Right lobe of liver (tissue), 6 donors: ENCODE measurements at regions not wholly inside any gene's neighbourhood (a gene's known extent, or its start where the extent isn't known, plus 50 kb on each side); places are given as distances from the start of the nearest gene placed in this dataset.

Experiments
- ATAC-seq, 4 donors: fragments of 200-7000 bp; cut with Tn5 transposase; one replicate each; pipeline ENCODE4 v1.9.1; 2020; ENCODE audit warnings: mild to moderate bottlenecking in 4 of 4, moderate library complexity in 4 of 4
- DNase-seq, 3 donors: peaks; one replicate each; pipeline ENCODE4 v3.0.0-alpha.2; 2020
- H3K27ac ChIP-seq, 3 donors: fragments of 200-600 bp; one replicate each; pipeline ENCODE4 v1.8.0; 2022
- H3K27me3 ChIP-seq, 2 donors: fragments of 200-600 bp; one replicate each; pipeline ENCODE4 v1.8.0; 2022
- H3K36me3 ChIP-seq, 4 donors: fragments of 200-600 bp; sonication (generic) in 1 of 4; one replicate each; pipeline versions ENCODE4 v1.5.1 to v1.8.0; 2017 to 2022; ENCODE audit warnings: control low read depth in 1 of 4
- H3K4me1 ChIP-seq, 4 donors: fragments of 200-600 bp; sonication (generic) in 1 of 4; one replicate each; pipeline versions ENCODE4 v1.5.1 to v1.8.0; 2017 to 2022; ENCODE audit warnings: control low read depth in 1 of 4
- H3K4me3 ChIP-seq, 3 donors: fragments of 200-600 bp; one replicate each; pipeline ENCODE4 v1.8.0; 2022
- H3K9me3 ChIP-seq, 4 donors: fragments of 200-600 bp; sonication (generic) in 1 of 4; one replicate each; pipeline versions ENCODE4 v1.5.1 to v1.8.0; 2017 to 2022; ENCODE audit warnings: control low read depth in 1 of 4
- CTCF ChIP-seq, 4 donors: fragments of 200-600 bp in 3 of 4; fragments of 450-650 bp in 1 of 4; IDR thresholded peaks; one replicate each; pipeline versions ENCODE4 v1.5.1 to v1.8.0; 2016 to 2022; ENCODE audit warnings: antibody characterized with exemption in 4 of 4, mild to moderate bottlenecking in 2 of 4
- POLR2A ChIP-seq: fragments of 450-650 bp; IDR thresholded peaks from one replicate; pipeline ENCODE4 v1.6.1; 2017; ENCODE audit warnings: antibody characterized with exemption, mild to moderate bottlenecking
- WGBS: methylation state at CpG from one replicate; pipeline ENCODE4 v1.1.6; 2018; ENCODE audit warnings: low coverage, low lambda C conversion rate; ENCODE audit not compliant: insufficient coverage; ENCODE audit errors: missing lambda C conversion rate; 5-methylcytosine and 5-hydroxymethylcytosine counted together
- intact Hi-C, 2 donors: fragments of 100-400 bp; cut with DNase I; formaldehyde crosslinking; loops; one replicate each; pipeline versions ENCODE4 v1.11.2 to v1.14.1; 2022
- donor health status: DM: no; HTN: yes; CAD: no.
- donor health status: DM: no; HTN: no; CAD: no.
- donor health status: DM: no; HTN: no; CAD: no.
- donor health status: DM: no; HTN: yes; CAD: no.
- donor health status: DM: no; HTN: yes; CAD: no.

GRCh38 chr7:10662982-10663884 is 310.4 kb upstream of the PHF14 start:
- intact Hi-C loops, result no loop called here
- no peaks in the 10 kb centered on the region for H3K4me1 ChIP-seq
- 72% methylated on average over 5 of the region's 5 CpGs for WGBS
- no peak overlapping the region for H3K27ac ChIP-seq
- H3K9me3 ChIP-seq, result no peaks in the 10 kb centered on the region
- TF ChIP-seq CTCF (IDR thresholded peaks at IDR 0.05), result no peak
- TF ChIP-seq POLR2A, result no peak
- no peaks in the 10 kb centered on the region for H3K36me3 ChIP-seq
- ATAC-seq (no peak), DNase-seq (no peak)
- no peak overlapping the region for H3K4me3 ChIP-seq
- no peaks in the 10 kb centered on the region for H3K27me3 ChIP-seq

- ATAC-seq (no peak), DNase-seq (no peak)
- H3K36me3 ChIP-seq, result no peaks in the 10 kb centered on the region
- H3K9me3 ChIP-seq, result no peaks in the 10 kb centered on the region
- no peak overlapping the region for H3K4me3 ChIP-seq
- no peaks in the 10 kb centered on the region for H3K27me3 ChIP-seq
- TF ChIP-seq CTCF (IDR thresholded peaks at IDR 0.05) (no peak), POLR2A (no peak)
- intact Hi-C loops, result no loop called here
- H3K4me1 ChIP-seq, result no peaks in the 10 kb centered on the region
- WGBS, result 40% methylated on average over 1 of the region's 5 CpGs
- H3K27ac ChIP-seq, result no peak overlapping the region
These were observed 301.5 kb upstream of the PHF14 start for GRCh38 chr7:10672186-10672585.

- H3K4me3 ChIP-seq, result no peak overlapping the region
- H3K27me3 ChIP-seq, result no peaks in the 10 kb centered on the region
- no peak for ATAC-seq
- TF ChIP-seq POLR2A, result no peak
- TF ChIP-seq CTCF (IDR thresholded peaks at IDR 0.05), result no peak
- no peak overlapping the region for H3K27ac ChIP-seq
- no peaks in the 10 kb centered on the region for H3K4me1 ChIP-seq
- H3K36me3 ChIP-seq, result no peaks in the 10 kb centered on the region
- no peaks in the 10 kb centered on the region for H3K9me3 ChIP-seq
- DNase-seq, result no peak
- 70% methylated on average over 2 of the region's 2 CpGs for whole genome bisulfite sequencing
- intact Hi-C loops, result no loop called here
These were observed 296.5 kb upstream of the PHF14 start for GRCh38 chr7:10677211-10677610.

GRCh38 chr7:10677668-10678232 is 295.9 kb upstream of the PHF14 start:
- intact Hi-C loops, result no loop called here
- TF ChIP-seq POLR2A (no peak), CTCF (IDR thresholded peaks at IDR 0.05) (no peak)
- Histone ChIP-seq H3K9me3 (no peaks in the 10 kb centered on the region), H3K27me3 (no peaks in the 10 kb centered on the region), H3K4me1 (no peaks in the 10 kb centered on the region), H3K36me3 (no peaks in the 10 kb centered on the region), H3K27ac (no peak overlapping the region), H3K4me3 (no peak overlapping the region)
- ATAC-seq (no peak), DNase-seq (no peak)
- 45% methylated on average over 1 of the region's 1 CpG for WGBS
